ENCODE measurements at regions not wholly inside any gene's neighbourhood (a gene's known extent, or its start where the extent isn't known, plus 50 kb on each side); places are given as distances from the start of the nearest gene placed in this dataset.

DNA sequence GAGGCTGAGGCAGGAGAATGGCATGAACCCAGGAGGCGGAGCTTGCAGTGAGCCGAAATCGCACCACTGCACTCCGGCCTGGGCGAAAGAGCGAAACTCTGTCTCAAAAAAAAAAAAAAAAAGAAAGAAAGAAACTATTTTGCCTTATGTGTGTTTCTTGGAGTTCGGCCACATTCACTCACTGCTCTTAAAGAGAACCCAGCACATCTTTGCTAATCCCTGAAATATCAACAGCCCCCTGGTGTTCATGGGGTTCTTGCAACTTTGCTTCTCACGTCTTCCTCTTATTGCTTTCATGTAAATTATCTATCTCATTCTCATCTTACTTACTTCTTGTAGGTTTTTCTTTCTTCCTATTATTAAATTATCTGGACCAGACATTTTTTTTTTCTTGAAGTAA, 126.3 kb upstream of the ASTN2 start:
- intact Hi-C loops (cut with micrococcal nuclease; ENCODE audit: unreplicated experiment) = no loop called here
- no TSS peak for BruUV-seq (replicated peaks)
- DNase-seq = no peak
- CTCF ChIA-PET = no interaction called here
- Mint-ChIP-seq H3K36me3 (ENCODE audit: insufficient read depth, unreplicated experiment) (no peaks in the 10 kb centered on the region), H3K4me3 (ENCODE audit: low read depth, unreplicated experiment) (no peak overlapping the region), H3K4me1 (ENCODE audit: low read depth, unreplicated experiment) (no peaks in the 10 kb centered on the region), H3K27ac (ENCODE audit: unreplicated experiment) (no peak overlapping the region), H3K9me3 (ENCODE audit: low read depth, unreplicated experiment) (no peaks in the 10 kb centered on the region), H3K27me3 (ENCODE audit: unreplicated experiment) (no peaks in the 10 kb centered on the region)
- TF ChIP-seq, protein P1, sequence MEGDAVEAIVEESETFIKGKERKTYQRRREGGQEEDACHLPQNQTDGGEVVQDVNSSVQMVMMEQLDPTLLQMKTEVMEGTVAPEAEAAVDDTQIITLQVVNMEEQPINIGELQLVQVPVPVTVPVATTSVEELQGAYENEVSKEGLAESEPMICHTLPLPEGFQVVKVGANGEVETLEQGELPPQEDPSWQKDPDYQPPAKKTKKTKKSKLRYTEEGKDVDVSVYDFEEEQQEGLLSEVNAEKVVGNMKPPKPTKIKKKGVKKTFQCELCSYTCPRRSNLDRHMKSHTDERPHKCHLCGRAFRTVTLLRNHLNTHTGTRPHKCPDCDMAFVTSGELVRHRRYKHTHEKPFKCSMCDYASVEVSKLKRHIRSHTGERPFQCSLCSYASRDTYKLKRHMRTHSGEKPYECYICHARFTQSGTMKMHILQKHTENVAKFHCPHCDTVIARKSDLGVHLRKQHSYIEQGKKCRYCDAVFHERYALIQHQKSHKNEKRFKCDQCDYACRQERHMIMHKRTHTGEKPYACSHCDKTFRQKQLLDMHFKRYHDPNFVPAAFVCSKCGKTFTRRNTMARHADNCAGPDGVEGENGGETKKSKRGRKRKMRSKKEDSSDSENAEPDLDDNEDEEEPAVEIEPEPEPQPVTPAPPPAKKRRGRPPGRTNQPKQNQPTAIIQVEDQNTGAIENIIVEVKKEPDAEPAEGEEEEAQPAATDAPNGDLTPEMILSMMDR (IDR thresholded peaks at IDR 0.05; ENCODE audit: unreplicated experiment) = no peak

DNA sequence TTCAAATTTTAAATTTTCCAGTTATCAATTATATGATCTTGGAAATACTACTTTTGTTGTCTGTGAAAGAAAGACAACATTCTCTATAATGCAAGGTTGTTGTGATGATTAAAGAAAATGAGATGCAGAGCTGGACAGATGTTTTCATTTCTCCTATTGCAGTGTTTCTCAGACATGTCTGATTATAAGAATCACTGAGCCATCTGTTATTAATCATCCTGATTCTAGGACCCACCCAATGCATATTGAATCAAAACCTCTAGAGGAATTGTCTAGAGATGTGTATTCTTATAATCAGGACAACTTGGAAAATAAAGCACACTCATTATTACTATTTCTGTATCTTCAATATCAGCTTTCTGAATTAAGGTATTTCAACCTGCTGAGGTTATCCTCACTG, 121.1 kb upstream of the ASTN2 start:
- no TSS peak for BruUV-seq (replicated peaks)
- Mint-ChIP-seq H3K27me3 (ENCODE audit: unreplicated experiment) (no peaks in the 10 kb centered on the region), H3K4me3 (ENCODE audit: low read depth, unreplicated experiment) (no peak overlapping the region), H3K27ac (ENCODE audit: unreplicated experiment) (no peak overlapping the region), H3K4me1 (ENCODE audit: low read depth, unreplicated experiment) (no peaks in the 10 kb centered on the region), H3K36me3 (ENCODE audit: insufficient read depth, unreplicated experiment) (no peaks in the 10 kb centered on the region), H3K9me3 (ENCODE audit: low read depth, unreplicated experiment) (peaks cover 6% of the 10 kb centered on the region)
- no peak for DNase-seq
- CTCF ChIA-PET = no interaction called here
- TF ChIP-seq, protein P1 (IDR thresholded peaks at IDR 0.05; ENCODE audit: unreplicated experiment) = no peak
- intact Hi-C loops (cut with micrococcal nuclease; ENCODE audit: unreplicated experiment) = no loop called here

DNA sequence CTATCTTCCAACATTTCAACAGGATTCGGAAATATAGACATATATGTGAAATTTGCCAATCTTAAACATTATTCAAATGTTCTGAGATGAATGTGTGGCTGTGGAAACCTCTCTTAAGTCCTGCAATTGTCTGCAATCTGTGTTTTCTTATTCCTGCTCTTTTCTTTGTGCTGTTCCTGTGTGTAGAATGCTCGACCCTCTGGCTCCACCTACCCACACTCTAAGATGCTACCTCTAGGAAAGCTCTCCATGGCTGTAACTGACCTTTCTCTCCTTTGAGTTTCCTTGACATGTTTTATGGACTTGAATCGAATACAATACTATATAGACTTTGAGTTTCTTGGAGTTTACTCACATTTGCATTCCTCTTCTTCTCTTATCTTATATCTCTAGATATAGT, 120.6 kb upstream of the ASTN2 start:
- Mint-ChIP-seq H3K4me1 (ENCODE audit: low read depth, unreplicated experiment) (no peaks in the 10 kb centered on the region), H3K27ac (ENCODE audit: unreplicated experiment) (no peak overlapping the region), H3K4me3 (ENCODE audit: low read depth, unreplicated experiment) (no peak overlapping the region), H3K36me3 (ENCODE audit: insufficient read depth, unreplicated experiment) (no peaks in the 10 kb centered on the region), H3K9me3 (ENCODE audit: low read depth, unreplicated experiment) (peaks cover 7% of the 10 kb centered on the region), H3K27me3 (ENCODE audit: unreplicated experiment) (no peaks in the 10 kb centered on the region)
- CTCF ChIA-PET = no interaction called here
- TF ChIP-seq, protein P1 (IDR thresholded peaks at IDR 0.05; ENCODE audit: unreplicated experiment) = no peak
- intact Hi-C loops (cut with micrococcal nuclease; ENCODE audit: unreplicated experiment) = no loop called here
- no peak for DNase-seq
- no TSS peak for BruUV-seq (replicated peaks)

DNA sequence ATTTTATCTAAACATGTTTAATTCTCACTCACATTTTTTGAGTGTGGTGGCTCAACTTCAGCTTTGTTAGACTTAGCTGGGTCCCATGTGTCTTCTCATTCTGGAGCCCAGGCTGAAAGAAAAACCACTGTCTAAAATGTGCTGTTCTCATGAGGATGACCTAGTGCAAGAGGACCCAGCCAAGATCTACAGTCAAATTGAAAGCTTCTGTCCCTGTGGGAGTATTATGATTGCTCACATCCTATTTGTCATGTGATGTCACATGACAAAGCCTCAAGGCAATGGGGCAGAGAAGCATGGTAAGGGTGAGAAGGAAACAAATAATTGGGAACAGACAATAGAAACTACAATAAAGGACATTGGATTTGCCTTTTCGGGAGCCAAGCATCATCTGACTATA, 113.4 kb upstream of the ASTN2 start:
- TF ChIP-seq, protein P1 (IDR thresholded peaks at IDR 0.05; ENCODE audit: unreplicated experiment) = no peak
- no TSS peak for BruUV-seq (replicated peaks)
- Mint-ChIP-seq H3K27ac (ENCODE audit: unreplicated experiment) (no peak overlapping the region), H3K4me1 (ENCODE audit: low read depth, unreplicated experiment) (no peaks in the 10 kb centered on the region), H3K27me3 (ENCODE audit: unreplicated experiment) (no peaks in the 10 kb centered on the region), H3K9me3 (ENCODE audit: low read depth, unreplicated experiment) (peaks cover 2% of the 10 kb centered on the region), H3K4me3 (ENCODE audit: low read depth, unreplicated experiment) (no peak overlapping the region), H3K36me3 (ENCODE audit: insufficient read depth, unreplicated experiment) (no peaks in the 10 kb centered on the region)
- CTCF ChIA-PET = no interaction called here
- DNase-seq = no peak
- intact Hi-C loops (cut with micrococcal nuclease; ENCODE audit: unreplicated experiment) = no loop called here

DNA sequence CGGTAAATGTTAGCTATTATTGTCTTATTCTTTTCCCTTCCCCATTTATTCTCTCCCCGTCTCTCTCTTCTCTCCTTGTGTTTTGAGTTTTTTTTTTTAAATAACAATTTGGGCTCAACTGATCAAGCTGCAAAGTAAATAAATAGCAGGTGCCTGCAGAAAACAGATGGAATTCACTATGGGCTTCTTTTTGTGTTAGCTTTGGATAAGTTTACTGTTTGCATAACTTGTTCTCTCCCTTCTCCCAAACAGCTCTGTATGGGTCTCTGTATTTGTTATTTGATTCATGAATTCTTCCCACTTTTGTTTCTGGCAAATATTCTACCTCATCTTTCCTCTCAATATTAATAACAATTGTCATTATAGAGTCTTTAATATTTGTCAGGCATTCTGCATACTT, 111.8 kb upstream of the ASTN2 start:
- TF ChIP-seq, protein P1 (IDR thresholded peaks at IDR 0.05; ENCODE audit: unreplicated experiment) = no peak
- Mint-ChIP-seq H3K27me3 (ENCODE audit: unreplicated experiment) (no peaks in the 10 kb centered on the region), H3K36me3 (ENCODE audit: insufficient read depth, unreplicated experiment) (no peaks in the 10 kb centered on the region), H3K27ac (ENCODE audit: unreplicated experiment) (no peak overlapping the region), H3K4me1 (ENCODE audit: low read depth, unreplicated experiment) (no peaks in the 10 kb centered on the region), H3K9me3 (ENCODE audit: low read depth, unreplicated experiment) (peaks cover 2% of the 10 kb centered on the region), H3K4me3 (ENCODE audit: low read depth, unreplicated experiment) (no peak overlapping the region)
- intact Hi-C loops (cut with micrococcal nuclease; ENCODE audit: unreplicated experiment) = no loop called here
- CTCF ChIA-PET = no interaction called here
- DNase-seq = no peak
- no TSS peak for BruUV-seq (replicated peaks)

Measured in Calu3 (cell line).